NCI-H510A (cell line): ENCODE measurements at regions not wholly inside any gene's neighbourhood (a gene's known extent, or its start where the extent isn't known, plus 50 kb on each side); places are given as distances from the start of the nearest gene placed in this dataset.
"Not testable (repeated sequence)": the region's sequence is repeated elsewhere in the genome, so short reads cannot be mapped to it uniquely, and the experiment has no call there.

Source experiments
- DNase-seq: peaks from one replicate; lab custom pipeline; 2025; lab: John Stamatoyannopoulos, UW

DNA sequence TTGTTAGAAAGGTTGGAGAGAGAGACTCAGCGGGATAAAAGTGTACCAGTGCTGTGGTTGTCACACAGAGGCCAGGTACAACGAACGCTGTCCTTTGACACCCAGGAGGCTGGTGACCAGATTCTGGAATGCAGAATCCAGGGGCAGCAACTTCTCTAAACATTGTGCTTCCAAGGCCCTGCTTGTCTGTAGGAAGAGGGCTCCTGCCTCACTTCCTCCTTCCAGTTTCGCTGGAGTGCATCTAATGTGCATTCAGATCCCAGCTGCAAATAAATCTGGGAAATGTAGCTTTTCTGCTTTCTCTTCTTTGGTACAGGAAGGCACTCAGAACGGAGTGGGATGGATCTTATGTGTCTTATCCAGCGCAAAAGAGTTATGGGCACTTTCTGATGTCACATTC lies 171.8 kb upstream of the ATP5MC3 start:
- no peak for DNase-seq

DNA sequence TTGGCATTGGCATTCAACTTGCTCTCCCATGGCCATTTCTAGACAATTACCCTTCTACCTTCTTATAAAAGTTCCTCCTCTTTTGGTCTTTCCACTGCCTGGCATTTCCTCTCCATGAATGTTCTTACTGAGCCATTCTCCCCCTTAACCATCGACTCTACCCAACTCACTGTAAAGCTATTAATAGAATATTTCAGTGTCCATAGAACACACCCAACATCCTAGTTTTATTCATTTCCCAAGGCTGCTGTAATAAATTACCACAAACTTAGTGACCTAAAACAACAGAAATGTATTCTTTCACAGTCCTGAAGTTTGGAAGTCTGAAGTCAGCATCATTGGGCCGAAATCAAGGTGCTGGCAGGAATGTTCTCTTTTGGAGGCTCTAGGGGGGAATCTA lies 170.0 kb upstream of the ATP5MC3 start:
- no peak for DNase-seq

DNA sequence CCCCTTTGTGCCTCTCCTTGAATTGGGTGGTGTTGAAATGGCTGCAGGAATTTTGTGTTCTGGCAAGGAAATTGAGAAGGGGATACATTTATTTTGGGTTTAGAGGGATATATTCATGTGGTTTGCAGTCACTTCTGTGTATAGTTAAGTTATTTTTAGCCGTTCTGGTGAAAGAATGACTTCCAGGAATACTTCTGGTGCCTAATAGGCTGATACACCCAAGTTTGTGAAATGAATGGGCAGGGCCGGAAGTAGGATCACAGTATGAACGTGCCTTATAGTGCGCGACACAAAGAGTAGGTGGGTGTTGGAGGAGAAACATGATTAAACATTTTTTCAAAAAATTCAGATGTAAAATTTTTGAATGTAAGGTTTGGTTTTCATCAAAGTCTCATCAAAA lies 168.6 kb upstream of the ATP5MC3 start:
- DNase-seq: no peak

DNA sequence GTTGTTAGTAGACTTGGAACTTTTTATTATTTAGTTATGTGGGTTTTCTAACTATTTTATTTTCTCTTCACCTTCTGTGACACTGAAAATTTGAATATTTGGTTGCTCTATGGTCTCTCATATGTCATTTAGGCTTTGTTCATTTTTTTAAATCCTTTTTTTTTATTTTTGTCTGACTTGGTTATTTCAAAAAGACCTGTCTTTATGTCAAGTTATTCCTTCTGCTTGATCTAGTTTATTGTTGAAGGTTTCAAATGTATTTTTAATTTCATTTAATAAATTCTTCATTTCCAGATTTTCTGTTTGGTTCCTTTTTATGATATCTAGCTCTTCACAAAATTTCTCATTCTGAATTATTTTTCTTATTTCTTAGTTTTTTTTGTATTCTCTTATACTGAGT lies 160.6 kb upstream of the ATP5MC3 start:
- no peak for DNase-seq

DNA sequence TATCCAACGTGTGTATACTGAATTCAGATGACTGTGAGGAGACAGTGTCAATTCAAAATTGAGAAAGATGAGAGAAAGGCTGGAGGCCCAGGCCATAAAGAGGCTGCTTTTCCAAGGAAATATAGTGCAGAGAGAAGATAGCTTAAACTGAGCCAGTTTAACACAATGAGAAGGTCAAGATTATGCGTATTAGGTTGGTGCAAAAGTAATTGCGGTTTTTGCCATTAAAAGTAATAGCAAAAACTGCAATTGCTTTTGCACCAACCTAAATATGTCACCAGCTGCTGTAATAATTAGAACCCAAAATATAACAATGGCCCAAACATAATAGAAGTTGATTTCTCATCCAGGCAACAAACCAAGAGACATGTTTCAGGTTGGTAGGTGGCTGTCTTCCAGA lies 148.7 kb upstream of the ATP5MC3 start:
- DNase-seq: no peak

DNA sequence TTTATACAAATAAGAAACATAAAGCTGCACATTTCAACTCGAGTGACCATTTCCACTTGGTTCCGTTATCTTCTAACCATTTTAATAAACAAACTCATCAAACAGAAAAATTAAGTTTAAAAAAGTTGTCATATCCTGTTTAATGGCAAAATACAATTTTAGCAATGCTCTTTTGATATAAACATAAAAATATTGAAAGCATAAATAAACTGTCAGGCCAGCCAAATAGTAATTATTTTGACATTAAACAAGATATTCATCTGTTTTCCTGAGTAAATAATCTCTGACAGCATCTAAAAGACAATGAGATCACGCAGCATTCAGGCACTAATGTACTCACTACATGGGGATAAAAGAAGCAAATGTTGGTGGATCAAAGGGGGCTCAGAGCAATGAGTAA lies 145.3 kb upstream of the ATP5MC3 start:
- no peak for DNase-seq

DNA sequence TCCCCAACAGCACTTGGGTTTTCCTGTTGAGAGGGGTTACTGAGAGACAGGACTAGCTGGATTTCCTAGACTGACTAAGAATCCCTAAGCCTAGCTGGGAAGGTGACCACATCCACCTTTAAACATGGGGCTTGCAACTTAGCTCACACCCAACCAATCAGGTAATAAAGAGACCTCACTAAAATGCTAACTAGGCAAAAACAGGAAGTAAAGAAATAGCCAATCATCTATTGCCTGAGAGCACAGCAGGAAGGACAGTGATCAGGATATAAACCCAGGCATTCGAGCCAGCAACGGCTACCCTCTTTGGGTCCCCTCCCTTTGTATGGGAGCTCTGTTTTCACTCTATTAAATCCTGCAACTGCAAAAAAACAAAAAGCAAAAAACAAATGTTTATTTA lies 144.7 kb upstream of the ATP5MC3 start:
- not testable (repeated sequence) for DNase-seq

DNA sequence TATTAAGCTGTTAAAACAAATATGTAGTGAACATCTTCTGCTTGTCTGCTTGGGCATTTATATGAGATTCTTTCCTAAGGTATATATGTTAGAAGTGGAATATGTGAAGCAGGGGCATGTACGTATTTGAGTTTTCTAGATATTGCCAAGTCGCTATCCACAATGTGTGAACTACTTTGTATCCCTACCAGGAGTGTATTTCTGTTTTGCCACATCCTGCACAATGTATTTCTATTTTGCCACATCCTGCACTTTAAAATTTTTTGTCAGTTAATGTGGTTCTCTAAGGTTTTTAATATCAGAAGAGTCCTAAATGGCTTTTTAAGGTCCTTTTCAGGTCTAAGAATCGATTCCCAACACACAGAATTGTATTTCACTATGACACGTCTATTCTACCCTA lies 141.7 kb upstream of the ATP5MC3 start:
- DNase-seq: no peak

DNA sequence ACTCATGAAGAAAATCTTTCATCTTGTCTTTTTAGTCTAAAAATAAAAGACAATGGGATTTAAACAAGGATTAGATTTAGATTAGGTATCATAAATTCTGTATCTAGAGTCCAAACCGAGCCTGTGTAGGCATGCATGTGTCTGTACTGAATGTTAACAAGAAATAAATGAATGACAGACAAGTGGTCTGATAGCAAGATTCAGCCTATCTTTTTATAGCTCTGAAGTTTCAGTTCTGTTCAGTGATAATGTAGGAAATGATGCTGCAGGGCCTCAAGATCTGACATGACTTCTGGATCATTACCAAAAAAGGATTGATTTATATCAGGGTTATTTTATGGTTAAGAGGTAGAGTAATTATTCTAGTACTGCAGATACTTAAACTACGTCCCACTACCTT lies 137.0 kb upstream of the ATP5MC3 start:
- no peak for DNase-seq

DNA sequence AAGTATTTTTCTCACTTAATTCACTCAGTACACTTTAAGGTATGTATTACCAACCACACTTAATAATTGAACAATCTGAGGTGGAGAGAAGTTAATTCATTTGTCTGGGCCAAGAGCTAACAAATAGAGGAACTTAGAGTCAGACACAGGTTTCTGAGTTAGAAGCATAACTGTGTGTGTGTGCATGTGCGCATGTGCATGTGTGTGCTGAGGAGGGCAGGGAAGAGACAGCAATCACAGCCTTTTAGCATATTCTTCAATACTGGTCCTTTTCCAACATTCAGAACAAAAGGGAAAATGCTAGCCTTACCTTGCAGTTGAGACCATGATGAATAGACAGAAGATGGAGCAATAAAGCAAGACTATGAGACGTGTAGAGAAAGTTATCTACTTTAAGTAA lies 136.2 kb upstream of the ATP5MC3 start:
- DNase-seq: no peak

DNA sequence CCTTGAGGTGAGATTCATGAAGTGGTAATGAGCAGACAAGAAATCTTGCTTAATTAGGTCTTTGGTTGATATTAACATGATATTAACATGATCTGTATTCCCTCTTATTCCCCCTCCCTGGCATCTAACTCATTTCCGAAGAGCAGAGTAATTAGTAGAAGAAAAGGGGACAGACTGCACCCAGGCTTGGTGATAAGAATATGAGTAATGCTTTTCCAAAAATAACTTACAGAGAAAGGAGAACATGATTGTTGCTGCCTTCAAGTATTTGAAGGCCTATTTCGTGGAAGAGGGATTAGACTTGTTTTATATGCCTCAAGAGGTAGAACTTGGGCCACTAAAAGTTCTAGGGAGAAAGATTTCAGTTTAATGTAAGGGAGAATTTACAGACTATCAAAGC lies 130.6 kb upstream of the ATP5MC3 start:
- no peak for DNase-seq

DNA sequence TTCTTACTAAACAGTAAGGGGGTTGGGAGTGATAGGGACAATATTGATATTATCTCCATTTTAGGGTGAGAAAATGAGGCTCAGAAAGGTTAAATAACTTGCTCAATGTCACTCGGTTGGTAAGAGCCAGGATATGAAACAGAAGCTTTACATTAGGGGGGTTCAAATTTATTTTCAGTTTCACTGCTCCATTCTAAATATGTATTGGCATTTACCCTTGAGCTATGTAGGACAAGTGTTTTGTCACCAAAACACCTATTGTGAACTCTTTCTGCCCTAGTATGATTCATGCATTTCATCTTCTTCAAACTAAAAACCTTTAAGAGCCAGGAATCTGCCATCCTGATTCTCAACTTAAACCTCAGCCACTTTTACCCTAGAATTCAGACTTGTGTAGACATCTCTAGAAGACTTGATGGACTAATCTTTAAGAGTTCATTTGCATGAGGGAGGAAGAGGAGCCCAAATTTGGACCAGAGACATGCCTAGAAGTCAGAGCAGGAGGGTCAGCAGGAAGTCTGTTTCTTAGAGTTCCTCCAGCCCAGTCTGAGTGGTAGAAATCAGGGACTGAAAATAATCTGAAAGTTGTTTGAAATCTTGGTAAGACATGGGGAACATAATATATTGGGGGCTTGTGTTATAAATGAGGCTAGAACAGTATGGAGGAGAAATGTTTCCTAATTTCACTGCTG lies 129.4 kb upstream of the ATP5MC3 start:
- no peak for DNase-seq

DNA sequence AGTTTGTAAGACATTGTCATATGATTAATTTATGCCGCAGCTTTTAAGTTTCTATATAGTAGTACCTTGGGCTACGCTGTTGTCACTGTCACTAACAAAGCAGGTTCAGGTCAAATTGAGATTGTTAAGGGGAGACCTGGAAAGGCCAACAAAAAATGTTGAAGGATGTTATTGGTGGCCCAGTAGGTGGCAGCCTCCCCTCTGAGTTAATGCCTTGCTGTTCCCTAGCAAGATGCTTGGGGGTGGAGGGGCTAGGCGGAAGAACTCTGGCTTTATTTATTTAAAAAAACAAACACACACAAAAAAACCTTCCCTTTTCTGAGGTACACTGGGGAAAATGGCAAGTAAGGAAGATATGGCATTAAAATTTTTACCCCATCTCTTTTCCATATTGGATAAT lies 128.3 kb upstream of the ATP5MC3 start:
- DNase-seq: peak; percentile 21

DNA sequence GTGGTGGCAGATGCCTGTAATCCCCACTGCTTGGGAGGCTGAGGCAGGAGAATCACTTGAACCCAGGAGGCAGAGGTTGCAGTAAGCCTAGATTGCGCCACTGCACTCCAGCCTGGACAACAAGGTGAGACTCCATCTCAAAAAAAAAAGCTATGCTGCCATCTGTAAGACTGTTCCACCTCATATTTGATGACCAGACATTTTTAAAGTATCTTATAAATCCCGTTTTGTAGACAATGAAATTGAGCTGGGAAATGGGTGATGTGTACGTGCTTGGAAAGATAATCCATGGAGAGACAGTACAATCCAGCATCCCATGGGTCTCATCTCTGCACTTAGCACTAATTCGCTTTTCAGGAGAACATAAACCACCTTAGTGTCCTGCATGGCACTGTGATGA lies 126.5 kb upstream of the ATP5MC3 start:
- DNase-seq: no peak

DNA sequence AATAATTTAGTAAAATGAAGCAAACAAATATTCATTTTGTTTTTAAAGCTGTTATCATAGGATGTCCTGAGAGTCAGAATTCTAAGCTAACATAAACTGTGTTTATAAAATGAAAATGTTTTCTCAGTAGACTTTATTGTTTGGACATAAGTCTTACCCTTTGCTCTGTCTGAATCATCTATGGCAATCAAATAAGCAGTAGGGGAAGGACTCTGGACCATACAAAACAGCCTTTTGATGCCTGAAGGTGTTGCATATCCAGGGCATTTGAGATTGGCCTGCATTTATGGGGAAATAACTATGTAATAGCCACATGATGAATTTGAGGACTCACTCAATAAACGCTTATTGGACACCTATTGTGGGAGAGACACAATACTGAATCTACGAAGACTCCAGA lies 123.0 kb upstream of the ATP5MC3 start:
- no peak for DNase-seq

DNA sequence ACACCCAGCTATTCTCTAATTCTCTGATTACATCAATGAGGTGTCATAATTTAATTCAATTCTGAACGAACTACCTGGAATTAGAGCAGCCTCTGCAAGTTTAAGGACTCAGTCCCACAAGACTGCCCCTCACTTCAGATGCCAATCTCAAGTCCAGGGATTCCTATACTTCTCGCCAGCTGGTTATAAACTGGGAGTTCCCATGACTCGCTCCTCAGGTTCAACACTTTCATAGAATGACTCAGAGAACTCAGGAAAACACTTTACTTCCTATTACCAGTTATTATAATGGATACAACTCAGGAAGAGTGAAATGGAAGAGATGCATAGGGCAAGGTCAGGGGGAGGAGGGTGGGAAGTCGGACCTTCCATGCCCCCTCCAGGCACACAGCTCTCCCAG lies 112.3 kb upstream of the ATP5MC3 start:
- DNase-seq: no peak

DNA sequence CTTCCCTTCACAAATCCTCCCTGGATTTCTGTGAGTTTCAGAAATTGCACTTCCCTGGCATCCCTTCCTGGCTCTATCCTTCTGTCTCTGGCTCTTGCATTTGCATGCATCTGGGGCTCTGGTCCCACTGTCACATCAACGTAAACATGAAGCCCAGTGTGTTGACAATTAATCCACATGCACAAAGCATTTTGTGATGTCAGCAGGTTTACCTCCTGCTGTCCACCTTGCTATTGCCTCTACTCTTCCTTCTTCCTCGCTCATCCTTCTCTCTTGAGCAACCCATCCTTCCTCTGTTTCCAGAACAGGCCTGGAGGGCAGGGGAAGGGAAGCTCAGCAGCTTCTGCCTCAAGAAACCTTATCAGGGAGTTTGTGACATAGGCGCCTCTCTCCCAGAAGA lies 111.7 kb upstream of the ATP5MC3 start:
- no peak for DNase-seq

DNA sequence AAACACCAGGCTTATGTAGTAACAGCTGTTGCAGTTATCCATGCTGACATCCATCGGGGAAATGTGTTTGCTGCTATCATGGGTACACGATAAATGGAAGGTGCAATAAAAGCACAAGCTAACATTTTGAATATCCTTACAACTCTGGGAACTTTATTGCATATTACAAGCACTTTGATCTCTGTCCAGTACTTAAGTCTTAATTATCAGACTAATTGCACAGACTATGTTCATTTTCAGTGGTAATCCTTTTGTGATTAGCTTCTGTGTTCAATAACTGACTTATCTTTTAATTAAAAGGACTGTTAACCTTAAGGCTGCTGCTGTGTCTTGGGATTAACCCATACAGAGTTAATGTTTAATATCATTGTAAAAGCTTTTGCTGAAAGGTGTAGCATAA lies 101.4 kb upstream of the ATP5MC3 start:
- no peak for DNase-seq

DNA sequence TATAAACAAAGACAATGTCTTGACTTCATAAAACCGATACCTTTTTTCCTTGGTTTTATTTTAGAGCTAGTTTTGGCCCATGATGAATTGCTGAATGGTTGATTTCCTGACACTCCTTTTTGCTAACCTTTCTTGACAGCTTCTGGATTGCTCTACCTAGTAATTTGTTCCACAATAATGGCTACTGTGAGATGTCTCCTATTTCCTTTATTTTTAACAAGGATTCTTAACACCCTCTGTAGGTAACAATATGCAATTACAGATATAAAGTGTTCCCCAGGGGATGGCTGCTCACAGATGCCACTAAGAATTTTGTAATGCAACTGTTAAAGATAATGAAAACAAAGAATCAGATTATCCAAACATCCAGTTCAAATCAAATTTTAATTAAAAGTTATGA lies 100.8 kb upstream of the ATP5MC3 start:
- DNase-seq: no peak

DNA sequence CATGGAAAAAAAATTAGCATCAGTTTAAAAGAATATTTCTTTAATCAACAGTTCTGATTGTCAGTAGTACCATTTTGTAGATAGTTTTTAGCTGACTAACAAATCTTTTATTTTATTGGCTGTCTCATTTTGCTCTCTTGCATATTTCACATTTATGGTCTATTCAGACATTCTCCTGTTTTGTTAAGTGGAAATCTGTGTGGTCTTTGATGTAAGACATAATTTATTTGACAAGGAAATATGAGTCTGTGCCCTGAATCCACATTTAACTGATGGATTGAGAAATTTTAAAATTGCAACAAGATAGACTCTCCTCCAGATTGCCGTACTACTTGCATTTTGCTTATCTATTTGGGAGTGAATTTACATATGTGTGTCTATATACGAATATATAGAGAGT lies 96.3 kb upstream of the ATP5MC3 start:
- DNase-seq: no peak

DNA sequence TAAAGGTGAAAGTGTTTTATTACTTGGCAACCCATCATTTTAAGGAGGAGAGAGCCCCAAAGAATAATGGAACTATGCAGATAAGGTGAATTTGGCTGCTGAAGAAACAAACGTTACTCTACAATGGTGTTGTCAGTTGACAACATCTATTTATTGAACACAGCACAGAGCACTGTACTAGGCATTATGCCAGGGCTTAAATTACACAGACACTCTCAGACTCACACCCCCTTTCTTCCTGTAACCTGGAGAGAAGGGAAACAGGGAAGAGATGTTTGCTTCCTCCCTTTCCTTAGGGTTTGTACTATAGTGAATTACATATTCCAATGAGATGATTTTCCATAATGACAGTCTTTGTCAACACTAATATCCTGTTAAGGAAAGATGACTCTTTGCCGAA lies 94.0 kb upstream of the ATP5MC3 start:
- DNase-seq: no peak

DNA sequence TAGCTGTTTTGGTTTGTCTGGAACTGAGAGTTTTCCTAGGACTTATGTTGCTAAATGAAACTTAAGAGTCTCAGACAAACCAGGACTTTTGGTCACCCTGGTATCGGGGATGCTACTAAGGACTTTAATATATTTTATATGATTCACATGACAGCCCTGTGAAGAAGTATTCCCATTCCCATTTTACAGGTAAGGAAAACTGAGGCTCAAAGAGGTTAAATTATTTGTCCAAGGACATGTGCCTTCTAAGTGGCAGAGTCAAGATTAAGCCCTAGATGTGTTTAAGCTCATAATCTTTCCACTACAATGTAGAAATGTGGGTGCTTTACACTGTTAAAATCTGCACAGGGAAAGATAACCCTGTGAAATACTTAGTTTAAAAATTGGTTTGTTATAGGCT lies 77.7 kb upstream of the ATP5MC3 start:
- no peak for DNase-seq

DNA sequence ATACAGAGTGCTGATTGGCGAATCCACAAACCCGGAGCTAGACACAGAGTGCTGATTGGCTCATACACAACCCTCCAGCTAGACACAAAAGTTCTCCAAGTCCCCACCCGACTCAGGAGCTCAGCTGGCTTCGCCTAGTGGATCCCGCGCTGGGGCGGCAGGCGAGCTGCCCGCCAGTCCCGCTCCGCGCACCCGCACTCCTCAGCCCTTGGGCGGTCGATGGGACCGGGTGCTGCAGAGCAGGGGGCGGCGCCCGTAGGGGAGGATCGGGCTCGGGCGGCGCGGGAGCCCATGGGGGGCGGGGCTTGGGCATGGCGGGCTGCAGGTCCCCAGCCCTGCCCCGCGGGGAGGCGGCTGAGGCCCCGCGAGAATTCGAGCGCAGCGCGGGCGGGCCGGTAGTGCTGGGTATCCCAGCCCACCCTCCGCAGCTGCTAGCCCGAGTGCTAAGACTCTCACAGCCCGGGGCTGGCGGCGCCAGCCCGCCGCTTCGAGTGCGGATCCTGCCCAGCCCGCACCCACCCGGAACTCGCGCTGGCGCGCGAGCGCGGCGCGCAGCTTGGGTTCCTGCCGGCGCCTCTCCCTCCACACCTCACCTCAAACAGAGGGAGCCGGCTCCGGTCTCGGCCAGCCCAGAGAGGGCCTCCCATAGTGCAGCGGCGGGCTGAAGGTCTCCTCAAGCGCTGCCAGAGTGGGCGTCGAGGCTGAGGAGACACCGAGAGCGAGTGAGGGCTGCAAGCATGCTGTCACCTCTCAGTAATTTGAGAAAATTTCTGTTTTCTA lies 75.5 kb upstream of the ATP5MC3 start:
- no peak for DNase-seq

DNA sequence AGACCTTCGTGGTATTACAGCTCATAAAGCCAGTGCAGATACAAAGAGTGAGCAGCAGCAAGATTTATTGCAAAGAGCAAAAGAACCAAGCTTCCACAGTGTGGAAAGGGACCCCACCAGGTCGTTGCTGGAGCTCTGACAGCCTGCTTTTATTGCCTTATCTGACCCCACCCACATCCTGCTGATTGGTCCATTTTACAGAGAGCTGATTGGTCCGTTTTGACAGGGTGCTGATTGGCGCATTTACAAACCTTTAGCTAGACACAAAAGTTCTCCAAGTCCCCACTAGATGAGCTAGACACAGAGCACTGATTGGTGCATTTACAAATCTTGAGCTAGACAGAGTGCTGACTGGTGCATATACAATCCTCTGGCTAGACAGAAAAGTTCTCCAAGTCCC lies 74.9 kb upstream of the ATP5MC3 start:
- not testable (repeated sequence) for DNase-seq
